ENCODE measurements at regions not wholly inside any gene's neighbourhood (a gene's known extent, or its start where the extent isn't known, plus 50 kb on each side); places are given as distances from the start of the nearest gene placed in this dataset.

GRCh38 chr3:66729687-66730393 lies 229.0 kb upstream of the LRIG1 start:
- H3K4me1 ChIP-seq (ENCODE audit: insufficient read depth, low read length), result no peaks in the 10 kb centered on the region
- H3K4me3 ChIP-seq (ENCODE audit: low read length), result no peak overlapping the region
- H3K36me3 ChIP-seq (ENCODE audit: insufficient read depth, low read depth, low read length), result no peaks in the 10 kb centered on the region
- H3K9me3 ChIP-seq (ENCODE audit: insufficient read depth, low read depth, low read length), result no peaks in the 10 kb centered on the region; the same call in 1 of the 2 replicates
- H3K27me3 ChIP-seq (ENCODE audit: insufficient read depth, low read length), result no peaks in the 10 kb centered on the region
- no peak overlapping the region for H3K9ac ChIP-seq (ENCODE audit: low read depth, low read length)
- H3K27ac ChIP-seq (ENCODE audit: low read length), result no peak overlapping the region

GRCh38 chr3:66738625-66739365 lies 238.0 kb upstream of the LRIG1 start:
- Histone ChIP-seq H3K4me1 (ENCODE audit: insufficient read depth, low read length) (no peaks in the 10 kb centered on the region), H3K9ac (ENCODE audit: low read depth, low read length) (no peak overlapping the region), H3K36me3 (ENCODE audit: insufficient read depth, low read depth, low read length) (no peaks in the 10 kb centered on the region), H3K9me3 (ENCODE audit: insufficient read depth, low read depth, low read length) (no peaks in the 10 kb centered on the region), H3K27me3 (ENCODE audit: insufficient read depth, low read length) (no peaks in the 10 kb centered on the region), H3K27ac (ENCODE audit: low read length) (no peak overlapping the region), H3K4me3 (ENCODE audit: low read length) (no peak overlapping the region)

DNA sequence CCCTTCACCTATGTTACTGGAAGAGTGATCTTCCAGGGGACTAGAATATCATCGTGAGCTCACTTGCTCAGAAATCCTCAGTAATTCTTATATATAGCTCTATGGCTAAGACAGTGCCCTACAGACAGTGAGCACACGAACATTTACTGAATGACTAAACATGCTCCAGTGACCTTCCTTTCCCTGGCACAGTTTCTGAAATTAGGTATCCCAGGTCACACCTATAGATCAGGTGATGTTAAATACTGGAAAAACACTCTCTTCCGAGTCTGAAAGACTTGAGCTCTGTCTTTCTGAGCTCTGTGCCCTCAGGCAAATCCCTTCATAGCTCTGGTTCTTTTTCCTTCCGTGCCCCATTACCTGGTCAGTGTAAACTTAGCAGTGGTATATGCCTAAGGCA lies 239.4 kb upstream of the LRIG1 start:
- H3K27ac ChIP-seq (ENCODE audit: low read length), result no peak overlapping the region
- no peaks in the 10 kb centered on the region for H3K36me3 ChIP-seq (ENCODE audit: insufficient read depth, low read depth, low read length)
- no peaks in the 10 kb centered on the region for H3K27me3 ChIP-seq (ENCODE audit: insufficient read depth, low read length)
- no peaks in the 10 kb centered on the region for H3K9me3 ChIP-seq (ENCODE audit: insufficient read depth, low read depth, low read length)
- H3K9ac ChIP-seq (ENCODE audit: low read depth, low read length), result no peak overlapping the region
- no peak overlapping the region for H3K4me3 ChIP-seq (ENCODE audit: low read length)
- no peaks in the 10 kb centered on the region for H3K4me1 ChIP-seq (ENCODE audit: insufficient read depth, low read length)

DNA sequence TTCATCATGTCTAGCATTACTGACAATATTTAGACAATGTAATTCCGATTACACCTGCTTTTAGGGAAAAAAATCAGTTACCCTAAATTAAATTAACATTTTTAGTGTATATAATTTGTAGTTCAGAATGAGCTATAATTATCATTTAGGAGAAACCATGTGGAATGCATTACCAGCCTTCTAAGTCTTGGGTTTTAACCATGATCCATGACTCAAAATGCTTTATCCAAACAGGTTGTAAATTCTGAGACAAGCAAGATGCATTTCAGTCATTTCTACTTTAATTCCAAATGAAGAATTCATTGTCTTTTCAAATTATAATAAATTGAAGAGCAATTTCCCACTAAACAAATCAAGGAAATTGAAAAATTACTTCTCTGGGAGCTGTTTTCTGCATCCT lies 243.7 kb upstream of the LRIG1 start:
- H3K9ac ChIP-seq (ENCODE audit: low read depth, low read length), result no peak overlapping the region
- H3K36me3 ChIP-seq (ENCODE audit: insufficient read depth, low read depth, low read length), result no peaks in the 10 kb centered on the region
- no peaks in the 10 kb centered on the region for H3K27me3 ChIP-seq (ENCODE audit: insufficient read depth, low read length)
- H3K4me1 ChIP-seq (ENCODE audit: insufficient read depth, low read length), result no peaks in the 10 kb centered on the region
- no peaks in the 10 kb centered on the region for H3K9me3 ChIP-seq (ENCODE audit: insufficient read depth, low read depth, low read length)
- no peak overlapping the region for H3K27ac ChIP-seq (ENCODE audit: low read length)
- no peak overlapping the region for H3K4me3 ChIP-seq (ENCODE audit: low read length)

- no peaks in the 10 kb centered on the region for H3K9me3 ChIP-seq (ENCODE audit: insufficient read depth, low read depth, low read length)
- H3K27ac ChIP-seq (ENCODE audit: low read length), result no peak overlapping the region
- H3K4me1 ChIP-seq (ENCODE audit: insufficient read depth, low read length), result no peaks in the 10 kb centered on the region
- no peak overlapping the region for H3K9ac ChIP-seq (ENCODE audit: low read depth, low read length)
- no peaks in the 10 kb centered on the region for H3K27me3 ChIP-seq (ENCODE audit: insufficient read depth, low read length)
- no peaks in the 10 kb centered on the region for H3K36me3 ChIP-seq (ENCODE audit: insufficient read depth, low read depth, low read length)
- no peak overlapping the region for H3K4me3 ChIP-seq (ENCODE audit: low read length)
Measured at GRCh38 chr3:66744986-66745385, 244.2 kb upstream of the LRIG1 start.

GRCh38 chr3:66747261-66747660 lies 246.4 kb upstream of the LRIG1 start:
- no peaks in the 10 kb centered on the region for H3K4me1 ChIP-seq (ENCODE audit: insufficient read depth, low read length)
- no peak overlapping the region for H3K4me3 ChIP-seq (ENCODE audit: low read length)
- no peaks in the 10 kb centered on the region for H3K27me3 ChIP-seq (ENCODE audit: insufficient read depth, low read length)
- H3K36me3 ChIP-seq (ENCODE audit: insufficient read depth, low read depth, low read length), result no peaks in the 10 kb centered on the region
- H3K9ac ChIP-seq (ENCODE audit: low read depth, low read length), result no peak overlapping the region
- no peaks in the 10 kb centered on the region for H3K9me3 ChIP-seq (ENCODE audit: insufficient read depth, low read depth, low read length)
- no peak overlapping the region for H3K27ac ChIP-seq (ENCODE audit: low read length)

DNA sequence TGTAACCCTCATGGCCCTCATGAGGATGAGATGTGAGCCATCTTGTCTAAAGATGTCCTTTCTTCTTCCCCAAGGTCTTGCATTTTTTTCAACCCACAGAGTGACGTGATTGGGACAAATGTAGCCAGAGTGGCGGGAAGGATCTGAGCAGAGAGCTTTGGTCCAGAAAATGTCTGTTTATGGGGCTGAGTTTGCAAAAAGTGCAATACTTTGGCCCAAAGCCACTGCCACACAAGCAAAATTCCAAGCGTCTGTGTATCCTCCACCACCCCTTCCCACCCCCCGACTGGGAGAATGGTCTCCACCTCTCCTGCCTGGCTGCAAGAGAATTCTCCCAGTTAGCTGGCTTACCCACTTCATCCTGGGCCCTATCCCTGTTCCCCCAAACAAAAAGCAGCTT lies 246.9 kb upstream of the LRIG1 start:
- H3K36me3 ChIP-seq (ENCODE audit: insufficient read depth, low read depth, low read length), result no peaks in the 10 kb centered on the region

DNA sequence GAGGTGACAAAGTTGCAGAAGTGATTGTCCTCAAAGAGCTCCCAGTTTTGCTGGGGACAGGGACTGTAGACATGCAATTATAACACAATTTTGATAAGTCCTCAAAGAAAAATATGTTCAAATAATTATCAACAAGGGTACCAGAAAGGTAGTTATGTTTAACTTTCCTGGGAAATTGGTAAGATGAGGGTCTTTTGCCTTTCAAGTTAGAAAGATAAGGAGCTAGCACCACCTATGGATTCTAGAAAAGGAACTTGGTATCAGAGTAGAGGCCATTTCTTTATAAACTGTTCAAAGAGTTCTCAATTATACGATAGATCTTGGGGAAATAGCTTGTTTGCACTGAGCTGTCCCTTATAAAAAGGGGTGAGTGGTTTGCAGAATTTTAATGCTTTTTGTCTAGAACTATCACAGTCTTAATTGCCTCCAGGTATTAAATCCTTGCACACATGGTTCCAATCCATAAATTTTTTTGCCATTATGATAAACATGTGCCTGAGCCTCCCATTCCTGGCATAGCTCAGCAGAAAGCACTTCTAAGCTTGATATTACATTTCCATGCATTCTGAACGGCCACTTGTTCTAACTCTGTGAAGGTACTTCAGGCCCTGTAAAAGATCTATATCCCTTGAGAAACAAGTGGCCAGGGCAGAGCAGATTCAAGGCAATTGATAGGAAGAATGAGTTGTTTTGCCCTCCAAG lies 247.5 kb upstream of the LRIG1 start:
- no peak overlapping the region for H3K9ac ChIP-seq (ENCODE audit: low read depth, low read length)
- no peaks in the 10 kb centered on the region for H3K4me1 ChIP-seq (ENCODE audit: insufficient read depth, low read length)
- no peaks in the 10 kb centered on the region for H3K27me3 ChIP-seq (ENCODE audit: insufficient read depth, low read length)
- no peaks in the 10 kb centered on the region for H3K36me3 ChIP-seq (ENCODE audit: insufficient read depth, low read depth, low read length)
- no peak overlapping the region for H3K4me3 ChIP-seq (ENCODE audit: low read length)
- H3K27ac ChIP-seq (ENCODE audit: low read length), result no peak overlapping the region
- H3K9me3 ChIP-seq (ENCODE audit: insufficient read depth, low read depth, low read length), result no peaks in the 10 kb centered on the region

More for the DNA sequence above, 246.9 kb upstream of the LRIG1 start:
- Histone ChIP-seq H3K27ac (ENCODE audit: low read length) (no peak overlapping the region), H3K4me3 (ENCODE audit: low read length) (no peak overlapping the region), H3K9ac (ENCODE audit: low read depth, low read length) (no peak overlapping the region), H3K4me1 (ENCODE audit: insufficient read depth, low read length) (no peaks in the 10 kb centered on the region), H3K9me3 (ENCODE audit: insufficient read depth, low read depth, low read length) (no peaks in the 10 kb centered on the region), H3K27me3 (ENCODE audit: insufficient read depth, low read length) (no peaks in the 10 kb centered on the region)

DNA sequence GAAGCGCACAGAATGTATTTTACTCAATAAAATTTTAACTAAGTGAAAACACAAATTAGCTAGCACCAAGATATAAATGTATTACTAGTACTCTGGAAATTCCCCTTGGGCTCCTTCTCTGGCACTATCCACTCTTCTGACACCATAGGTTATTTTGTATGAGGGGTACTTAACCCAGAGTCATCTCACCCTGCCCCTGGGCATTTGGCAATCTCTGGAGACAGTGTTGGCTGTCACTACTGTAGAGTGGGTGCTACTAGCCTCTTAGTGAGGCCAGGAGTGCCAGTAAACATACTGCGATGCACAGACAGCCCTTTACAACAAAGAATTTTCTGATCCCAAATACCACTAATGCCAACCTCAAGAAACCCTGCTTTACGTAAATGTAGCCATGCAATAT lies 246.3 kb upstream of the KBTBD8 start:
- Histone ChIP-seq H3K36me3 (ENCODE audit: insufficient read depth, low read depth, low read length) (no peaks in the 10 kb centered on the region), H3K27me3 (ENCODE audit: insufficient read depth, low read length) (no peaks in the 10 kb centered on the region), H3K9ac (ENCODE audit: low read depth, low read length) (no peak overlapping the region), H3K27ac (ENCODE audit: low read length) (no peak overlapping the region), H3K4me1 (ENCODE audit: insufficient read depth, low read length) (no peaks in the 10 kb centered on the region), H3K9me3 (ENCODE audit: insufficient read depth, low read depth, low read length) (no peaks in the 10 kb centered on the region), H3K4me3 (ENCODE audit: low read length) (no peak overlapping the region)

DNA sequence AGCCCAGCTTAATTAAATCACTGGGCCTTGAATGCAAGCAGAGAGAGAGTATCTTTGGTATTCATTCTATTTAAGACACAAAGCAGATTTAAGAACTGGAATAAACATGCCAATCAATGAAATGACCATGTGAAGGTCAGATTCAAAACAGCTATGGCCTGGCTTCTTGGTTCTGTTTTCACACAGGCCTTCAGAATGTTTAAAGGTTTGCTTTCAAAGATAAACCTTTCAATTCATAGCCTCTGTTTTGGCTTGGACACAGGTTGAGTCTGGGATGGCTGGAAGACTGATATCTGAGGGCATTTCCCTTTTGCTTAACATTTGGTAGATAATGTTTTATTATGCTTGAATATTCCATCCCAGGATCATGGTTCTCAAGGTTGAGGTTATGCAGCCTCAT lies 244.4 kb upstream of the KBTBD8 start:
- Histone ChIP-seq H3K4me1 (ENCODE audit: insufficient read depth, low read length) (no peaks in the 10 kb centered on the region), H3K27me3 (ENCODE audit: insufficient read depth, low read length) (no peaks in the 10 kb centered on the region), H3K9me3 (ENCODE audit: insufficient read depth, low read depth, low read length) (no peaks in the 10 kb centered on the region), H3K36me3 (ENCODE audit: insufficient read depth, low read depth, low read length) (no peaks in the 10 kb centered on the region), H3K9ac (ENCODE audit: low read depth, low read length) (no peak overlapping the region), H3K27ac (ENCODE audit: low read length) (no peak overlapping the region), H3K4me3 (ENCODE audit: low read length) (no peak overlapping the region)

DNA sequence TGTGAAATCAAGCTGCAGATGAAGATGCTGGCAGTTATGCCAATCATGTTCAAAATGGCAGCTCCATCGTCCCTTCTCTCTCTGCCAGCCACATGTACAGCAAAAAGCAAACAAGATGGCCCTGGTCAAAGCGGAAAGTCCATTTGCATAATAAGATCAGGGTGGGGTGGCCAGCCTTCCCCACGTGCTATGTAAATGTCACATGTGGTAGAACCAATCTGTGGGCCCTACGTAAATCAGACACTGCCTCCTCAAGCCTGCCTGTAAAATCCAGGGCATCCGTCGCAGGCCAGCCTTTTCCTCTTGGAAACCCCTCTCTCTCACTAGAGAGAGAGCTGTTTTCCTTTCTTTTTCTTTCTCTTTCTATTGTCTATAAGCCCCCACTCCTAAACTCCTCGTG lies 243.5 kb upstream of the KBTBD8 start:
- no peaks in the 10 kb centered on the region for H3K4me1 ChIP-seq (ENCODE audit: insufficient read depth, low read length)
- no peaks in the 10 kb centered on the region for H3K36me3 ChIP-seq (ENCODE audit: insufficient read depth, low read depth, low read length)
- H3K4me3 ChIP-seq (ENCODE audit: low read length), result no peak overlapping the region
- no peaks in the 10 kb centered on the region for H3K27me3 ChIP-seq (ENCODE audit: insufficient read depth, low read length)
- H3K9ac ChIP-seq (ENCODE audit: low read depth, low read length), result no peak overlapping the region
- no peaks in the 10 kb centered on the region for H3K9me3 ChIP-seq (ENCODE audit: insufficient read depth, low read depth, low read length)
- no peak overlapping the region for H3K27ac ChIP-seq (ENCODE audit: low read length)

- no peaks in the 10 kb centered on the region for H3K36me3 ChIP-seq (ENCODE audit: insufficient read depth, low read depth, low read length)
- H3K27me3 ChIP-seq (ENCODE audit: insufficient read depth, low read length), result no peaks in the 10 kb centered on the region
- no peak overlapping the region for H3K4me3 ChIP-seq (ENCODE audit: low read length)
- no peak overlapping the region for H3K27ac ChIP-seq (ENCODE audit: low read length)
- no peaks in the 10 kb centered on the region for H3K4me1 ChIP-seq (ENCODE audit: insufficient read depth, low read length)
- no peaks in the 10 kb centered on the region for H3K9me3 ChIP-seq (ENCODE audit: insufficient read depth, low read depth, low read length)
- no peak overlapping the region for H3K9ac ChIP-seq (ENCODE audit: low read depth, low read length)
Measured at GRCh38 chr3:66755924-66756323, 242.2 kb upstream of the KBTBD8 start.

Data from iPS-20b (cell line).